ENCODE measurements at regions not wholly inside any gene's neighbourhood (a gene's known extent, or its start where the extent isn't known, plus 50 kb on each side); places are given as distances from the start of the nearest gene placed in this dataset.

DNA sequence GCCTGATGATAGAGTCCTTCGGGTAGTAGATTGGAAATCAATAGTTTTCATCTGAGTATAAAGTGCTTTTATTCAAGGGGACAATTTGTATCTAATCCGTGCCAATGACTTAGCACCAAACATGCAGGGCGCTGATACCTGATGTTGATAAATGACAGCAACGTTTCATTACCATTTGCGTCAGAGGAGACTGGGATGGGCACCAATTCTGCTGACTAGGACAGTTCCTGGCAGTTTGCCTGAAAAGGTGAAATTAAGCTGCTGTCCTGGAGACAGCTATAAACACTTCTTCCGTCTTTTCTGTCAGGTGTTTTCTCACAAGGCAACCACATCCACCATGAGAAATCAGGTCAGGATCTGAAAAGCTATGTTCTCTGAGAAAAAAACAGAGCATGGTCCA is 1136.4 kb downstream of the TYW1 start:
- DNase-seq, result no peak
- Mint-ChIP-seq H3K27me3 (ENCODE audit: low read depth in 3 of 3) (no peaks in the 10 kb centered on the region), H3K9me3 (peaks cover 0 to 18% (median 4%) of the 10 kb centered on the region in 6 donors), H3K4me1 (no peaks in the 10 kb centered on the region), H3K4me3 (no peak overlapping the region), H3K36me3 (no peaks in the 10 kb centered on the region), H3K27ac (no peak overlapping the region)

DNA sequence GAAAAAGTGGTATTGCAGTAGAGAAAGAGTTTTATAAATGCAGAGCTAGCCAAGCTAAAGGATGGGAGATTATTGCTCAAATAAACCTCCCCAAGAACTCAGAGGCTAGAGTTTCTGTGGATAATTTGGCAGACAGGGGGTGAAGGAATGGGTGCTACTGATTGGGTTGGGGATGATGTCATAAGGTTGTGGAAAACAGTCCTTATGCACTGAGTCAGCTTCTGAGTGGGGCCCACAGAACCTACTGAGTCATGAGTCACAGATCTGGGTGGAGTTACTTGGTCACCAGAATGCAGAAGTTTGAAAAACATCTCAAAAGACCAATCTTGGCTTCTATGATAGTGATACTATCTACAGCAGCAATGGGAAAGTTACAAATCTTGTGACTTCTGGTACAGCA is 1146.7 kb downstream of the TYW1 start:
- H3K4me1 Mint-ChIP-seq, result no peaks in the 10 kb centered on the region
- DNase-seq, result no peak
- H3K36me3 Mint-ChIP-seq, result peaks cover 0 to 5% (median 0%) of the 10 kb centered on the region in 3 donors
- H3K4me3 Mint-ChIP-seq, result no peak overlapping the region
- peaks cover 5 to 55% (median 20%) of the 10 kb centered on the region in 6 donors for H3K9me3 Mint-ChIP-seq
- H3K27ac Mint-ChIP-seq, result no peak overlapping the region
- peaks cover 0 to 2% (median 1%) of the 10 kb centered on the region in 3 donors for H3K27me3 Mint-ChIP-seq (ENCODE audit: low read depth in 3 of 3)

GRCh38 chr7:68146983-68147382 is 1150.3 kb downstream of the TYW1 start:
- DNase-seq, result no peak
- H3K4me3 Mint-ChIP-seq, result no peak overlapping the region
- H3K27ac Mint-ChIP-seq, result no peak overlapping the region
- H3K9me3 Mint-ChIP-seq, result peaks cover 3 to 50% (median 25%) of the 10 kb centered on the region in 6 donors
- H3K4me1 Mint-ChIP-seq, result no peaks in the 10 kb centered on the region
- H3K36me3 Mint-ChIP-seq, result peaks cover 0 to 5% (median 4%) of the 10 kb centered on the region in 3 donors
- H3K27me3 Mint-ChIP-seq (ENCODE audit: low read depth in 3 of 3), result peaks cover 0 to 1% (median 0%) of the 10 kb centered on the region in 3 donors

- no peak overlapping the region for H3K27ac Mint-ChIP-seq
- no peak for DNase-seq
- peaks cover 0 to 1% (median 0%) of the 10 kb centered on the region in 3 donors for H3K27me3 Mint-ChIP-seq (ENCODE audit: low read depth in 3 of 3)
These were observed 1151.1 kb downstream of the TYW1 start for GRCh38 chr7:68147614-68148238.

DNA sequence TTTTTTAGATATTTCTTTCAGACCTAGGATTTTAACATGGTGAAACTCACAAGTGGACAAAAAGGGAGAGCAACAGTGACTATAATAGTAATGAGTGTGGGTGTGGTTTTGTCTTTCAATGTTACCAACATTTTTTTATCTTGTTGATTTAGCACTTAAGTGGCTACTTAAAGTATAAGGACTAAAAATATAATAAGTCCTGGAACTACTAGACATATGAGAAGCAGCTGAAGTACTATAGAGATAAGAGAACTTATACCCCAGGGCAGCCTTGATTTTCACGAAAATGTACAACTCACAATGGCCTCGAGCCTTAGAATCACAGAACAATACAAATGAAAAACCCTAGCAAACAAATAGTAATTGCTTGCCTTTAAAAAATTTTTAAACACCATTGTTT is 1151.8 kb downstream of the TYW1 start:
- Mint-ChIP-seq H3K4me1 (no peaks in the 10 kb centered on the region), H3K27me3 (ENCODE audit: low read depth in 3 of 3) (peaks cover 0 to 1% (median 0%) of the 10 kb centered on the region in 3 donors), H3K9me3 (peaks cover 3 to 42% (median 22%) of the 10 kb centered on the region in 6 donors), H3K4me3 (no peak overlapping the region), H3K27ac (no peak overlapping the region), H3K36me3 (peaks cover 0 to 5% (median 4%) of the 10 kb centered on the region in 3 donors)
- DNase-seq, result no peak

More at GRCh38 chr7:68147614-68148238, 1151.1 kb downstream of the TYW1 start:
- no peak overlapping the region for H3K4me3 Mint-ChIP-seq
- H3K36me3 Mint-ChIP-seq, result peaks cover 0 to 5% (median 4%) of the 10 kb centered on the region in 3 donors
- no peaks in the 10 kb centered on the region for H3K4me1 Mint-ChIP-seq
- peaks cover 3 to 49% (median 24%) of the 10 kb centered on the region in 6 donors for H3K9me3 Mint-ChIP-seq

- Mint-ChIP-seq H3K9me3 (peaks cover 0 to 30% (median 10%) of the 10 kb centered on the region in 6 donors), H3K36me3 (peaks cover 0 to 4% (median 0%) of the 10 kb centered on the region in 3 donors), H3K27me3 (ENCODE audit: low read depth in 3 of 3) (no peaks in the 10 kb centered on the region), H3K4me3 (no peak overlapping the region), H3K4me1 (no peaks in the 10 kb centered on the region), H3K27ac (no peak overlapping the region)
- no peak for DNase-seq
These were observed 1155.6 kb downstream of the TYW1 start for GRCh38 chr7:68152205-68152604.

DNA sequence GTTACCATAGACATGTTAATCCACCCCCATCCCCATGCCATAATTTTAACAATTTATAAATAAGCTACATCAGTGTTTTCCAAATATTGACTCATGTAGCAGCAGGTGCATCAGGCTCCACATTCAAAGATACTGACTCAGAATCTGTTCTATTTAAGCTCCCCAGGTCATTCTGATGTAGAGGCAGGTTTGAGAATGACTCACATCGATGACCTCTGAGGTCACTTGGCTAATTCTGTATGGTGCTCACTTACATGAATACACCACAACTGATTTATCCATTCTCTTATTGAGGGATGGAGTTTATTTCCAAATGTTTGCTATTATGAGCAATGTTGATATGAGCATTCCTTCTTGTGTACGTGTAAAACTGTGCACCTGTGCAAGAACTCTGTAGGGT is 1159.0 kb downstream of the TYW1 start:
- H3K27me3 Mint-ChIP-seq (ENCODE audit: low read depth in 3 of 3), result no peaks in the 10 kb centered on the region
- H3K27ac Mint-ChIP-seq, result no peak overlapping the region
- DNase-seq, result no peak
- H3K36me3 Mint-ChIP-seq, result no peaks in the 10 kb centered on the region
- H3K9me3 Mint-ChIP-seq, result peaks cover 0 to 18% (median 8%) of the 10 kb centered on the region in 6 donors
- no peak overlapping the region for H3K4me3 Mint-ChIP-seq
- no peaks in the 10 kb centered on the region for H3K4me1 Mint-ChIP-seq

- peaks cover 3 to 18% (median 9%) of the 10 kb centered on the region in 6 donors for H3K9me3 Mint-ChIP-seq
- no peak for DNase-seq
- no peak overlapping the region for H3K27ac Mint-ChIP-seq
- no peak overlapping the region for H3K4me3 Mint-ChIP-seq
- no peaks in the 10 kb centered on the region for H3K4me1 Mint-ChIP-seq
- H3K36me3 Mint-ChIP-seq, result no peaks in the 10 kb centered on the region
- no peaks in the 10 kb centered on the region for H3K27me3 Mint-ChIP-seq (ENCODE audit: low read depth in 3 of 3)
These were observed 1162.2 kb downstream of the TYW1 start for GRCh38 chr7:68158686-68159295.

- H3K9me3 Mint-ChIP-seq, result peaks cover 3 to 14% (median 10%) of the 10 kb centered on the region in 6 donors
- no peak overlapping the region for H3K27ac Mint-ChIP-seq
- no peaks in the 10 kb centered on the region for H3K27me3 Mint-ChIP-seq (ENCODE audit: low read depth in 3 of 3)
- H3K4me1 Mint-ChIP-seq, result no peaks in the 10 kb centered on the region
- no peak for DNase-seq
- H3K36me3 Mint-ChIP-seq, result no peaks in the 10 kb centered on the region
- H3K4me3 Mint-ChIP-seq, result no peak overlapping the region
These were observed 1166.1 kb downstream of the TYW1 start for GRCh38 chr7:68162712-68163111.

- no peaks in the 10 kb centered on the region for H3K4me1 Mint-ChIP-seq
- H3K4me3 Mint-ChIP-seq, result no peak overlapping the region
- no peak overlapping the region for H3K27ac Mint-ChIP-seq
- peaks cover 0 to 14% (median 4%) of the 10 kb centered on the region in 6 donors for H3K9me3 Mint-ChIP-seq
- DNase-seq, result no peak
- H3K27me3 Mint-ChIP-seq (ENCODE audit: low read depth in 3 of 3), result peaks cover 0 to 2% (median 0%) of the 10 kb centered on the region in 3 donors
- no peaks in the 10 kb centered on the region for H3K36me3 Mint-ChIP-seq
These were observed 1169.9 kb downstream of the TYW1 start for GRCh38 chr7:68166525-68166924.

- Mint-ChIP-seq H3K27ac (no peak overlapping the region), H3K4me3 (no peak overlapping the region), H3K9me3 (peaks cover 0 to 5% (median 3%) of the 10 kb centered on the region in 6 donors), H3K4me1 (no peaks in the 10 kb centered on the region), H3K27me3 (ENCODE audit: low read depth in 3 of 3) (peaks cover 0 to 2% (median 0%) of the 10 kb centered on the region in 3 donors), H3K36me3 (no peaks in the 10 kb centered on the region)
- no peak for DNase-seq
These were observed 1176.9 kb downstream of the TYW1 start for GRCh38 chr7:68173513-68173912.

DNA sequence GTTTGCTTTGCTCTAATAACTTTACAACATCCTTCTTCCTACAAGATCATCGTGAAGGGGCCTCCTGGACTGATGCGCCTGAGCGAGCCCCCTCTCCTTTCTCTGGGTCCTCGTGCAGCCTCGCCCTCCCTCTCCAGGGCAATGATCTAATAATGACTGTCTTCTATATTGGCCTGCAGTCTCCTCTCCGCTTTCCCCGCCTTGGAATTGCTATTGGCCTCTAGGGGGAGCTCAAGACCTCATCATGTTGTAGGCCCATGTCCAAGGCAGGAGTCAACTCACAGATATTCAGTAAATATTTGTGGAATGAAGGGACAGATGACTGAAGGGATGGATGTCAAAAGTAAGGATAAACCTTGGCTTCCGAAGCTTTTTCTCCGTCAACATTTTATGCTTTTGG is 1180.3 kb downstream of the TYW1 start:
- DNase-seq, result no peak
- no peak overlapping the region for H3K27ac Mint-ChIP-seq
- no peak overlapping the region for H3K4me3 Mint-ChIP-seq
- H3K9me3 Mint-ChIP-seq, result peaks cover 1 to 11% (median 3%) of the 10 kb centered on the region in 6 donors
- no peaks in the 10 kb centered on the region for H3K36me3 Mint-ChIP-seq
- no peaks in the 10 kb centered on the region for H3K4me1 Mint-ChIP-seq
- H3K27me3 Mint-ChIP-seq (ENCODE audit: low read depth in 3 of 3), result peaks cover 3% of the 10 kb centered on the region in 3 donors

DNA sequence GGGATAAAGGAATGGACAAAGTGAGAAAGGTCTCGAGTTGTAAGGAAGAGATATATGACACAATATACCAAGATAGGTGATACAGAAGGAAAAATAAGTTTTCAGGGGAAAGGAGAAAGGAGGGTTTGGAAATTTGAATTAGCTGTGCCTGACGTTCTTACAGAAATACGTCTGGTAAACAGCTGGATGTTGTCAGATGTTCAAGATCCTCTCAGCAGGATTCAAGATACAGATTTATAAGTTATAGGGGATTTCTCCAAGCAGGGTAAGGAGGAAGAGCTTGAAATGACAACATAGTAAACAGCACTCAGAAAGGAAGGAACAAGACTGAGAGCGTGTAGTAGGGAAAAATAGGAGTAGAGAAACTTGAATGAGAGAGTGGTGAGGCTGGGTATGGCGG is 1184.1 kb downstream of the TYW1 start:
- Mint-ChIP-seq H3K27me3 (ENCODE audit: low read depth in 3 of 3) (peaks cover 3% of the 10 kb centered on the region in 3 donors), H3K4me1 (no peaks in the 10 kb centered on the region), H3K4me3 (no peak overlapping the region), H3K9me3 (peaks cover 0 to 14% (median 5%) of the 10 kb centered on the region in 6 donors), H3K36me3 (no peaks in the 10 kb centered on the region), H3K27ac (no peak overlapping the region)
- no peak for DNase-seq

- peaks cover 3 to 7% (median 3%) of the 10 kb centered on the region in 3 donors for H3K27me3 Mint-ChIP-seq (ENCODE audit: low read depth in 3 of 3)
These were observed 1186.5 kb downstream of the TYW1 start for GRCh38 chr7:68183176-68183575.

More at GRCh38 chr7:68183176-68183575, 1186.5 kb downstream of the TYW1 start:
- Mint-ChIP-seq H3K9me3 (peaks cover 2 to 17% (median 5%) of the 10 kb centered on the region in 6 donors), H3K4me1 (no peaks in the 10 kb centered on the region), H3K4me3 (no peak overlapping the region), H3K27ac (no peak overlapping the region), H3K36me3 (no peaks in the 10 kb centered on the region)
- no peak for DNase-seq

Data from immature natural killer cell (primary cell).